Right cardiac atrium (tissue), 5 donors: ENCODE measurements at regions not wholly inside any gene's neighbourhood (a gene's known extent, or its start where the extent isn't known, plus 50 kb on each side); places are given as distances from the start of the nearest gene placed in this dataset.

Source experiments
- ATAC-seq, 2 donors: fragments of 200-7000 bp; cut with Tn5 transposase; one replicate each; pipeline versions ENCODE4 v1.8.0 to v1.9.1; 2020; ENCODE audit warnings: moderate library complexity in 2 of 2, mild to moderate bottlenecking in 1 of 2
- DNase-seq, 3 donors: peaks; one replicate each; pipeline ENCODE4 v3.0.0-alpha.2; 2020
- H3K27ac ChIP-seq: one replicate; pipeline ENCODE4 v1.5.1; 2013; ENCODE audit warnings: mild to moderate bottlenecking, low read length, control low read depth, moderate library complexity
- H3K27me3 ChIP-seq: one replicate; pipeline ENCODE4 v1.6.1; 2013; ENCODE audit not compliant: control insufficient read depth, insufficient read depth
- H3K4me1 ChIP-seq: one replicate; pipeline ENCODE4 v1.6.1; 2013; ENCODE audit warnings: low read length; ENCODE audit not compliant: control insufficient read depth, insufficient read depth
- H3K4me3 ChIP-seq: one replicate; pipeline ENCODE4 v1.5.1; 2013; ENCODE audit warnings: low read length, control low read depth
- H3K9me3 ChIP-seq: one replicate; pipeline ENCODE4 v1.6.1; 2013; ENCODE audit warnings: low read length; ENCODE audit not compliant: control insufficient read depth
- WGBS: extraction: QIAGEN DNeasy Blood & Tissue Kit; methylation state at CpG from one replicate; pipeline ENCODE4 v1.1.7; 2013; 5-methylcytosine and 5-hydroxymethylcytosine counted together
- intact Hi-C, 4 donors: fragments of 100-400 bp; cut with DNase I; formaldehyde crosslinking; loops; one replicate each; pipeline versions ENCODE4 v1.11.0 to v1.14.0; 2022 to 2023
- donor health status: healthy with polysubstance abuse.
- donor health status: DM: no; HTN: yes; CAD: no.
- donor health status: DM: no; HTN: no; CAD: no.
- donor health status: DM: no; HTN: yes; CAD: no; lungs with severe emphysema.
- donor health status: DM: yes; HTN: yes; CAD: no.

- intact Hi-C loops: no loop called here
- ATAC-seq (no peak), DNase-seq (no peak)
- H3K27ac ChIP-seq: no peak overlapping the region
- no peaks in the 10 kb centered on the region for H3K4me1 ChIP-seq
- 94% methylated on average over 3 of the region's 3 CpGs for WGBS
- no peak overlapping the region for H3K4me3 ChIP-seq
- H3K9me3 ChIP-seq: no peaks in the 10 kb centered on the region
- no peaks in the 10 kb centered on the region for H3K27me3 ChIP-seq
Observed at GRCh38 chr12:125775507-125775906, 710.3 kb downstream of the AACS start.

DNA sequence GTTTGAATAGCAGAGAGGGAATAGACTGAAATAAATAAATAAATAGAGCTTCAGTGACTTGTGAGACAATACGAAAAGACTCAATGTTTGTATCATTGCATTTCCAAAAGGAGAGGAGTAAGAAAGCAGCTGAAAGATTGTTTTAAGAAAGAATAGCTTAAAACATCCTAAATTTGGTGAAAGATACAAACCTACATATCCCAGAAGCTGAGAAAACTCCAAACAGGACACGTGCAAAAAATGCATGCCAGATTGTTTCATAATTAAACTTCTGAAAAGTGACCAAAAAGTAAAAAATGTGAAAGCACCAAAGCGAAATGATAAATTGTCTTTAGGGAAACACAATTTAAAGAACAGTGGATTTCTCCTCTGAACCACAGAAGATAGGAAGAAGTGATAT lies 711.0 kb downstream of the AACS start:
- intact Hi-C loops: no loop called here
- Histone ChIP-seq H3K4me3 (no peak overlapping the region), H3K27me3 (no peaks in the 10 kb centered on the region), H3K9me3 (no peaks in the 10 kb centered on the region), H3K4me1 (no peaks in the 10 kb centered on the region), H3K27ac (no peak overlapping the region)
- ATAC-seq (no peak), DNase-seq (no peak)
- WGBS: 79% methylated on average over 3 of the region's 3 CpGs

DNA sequence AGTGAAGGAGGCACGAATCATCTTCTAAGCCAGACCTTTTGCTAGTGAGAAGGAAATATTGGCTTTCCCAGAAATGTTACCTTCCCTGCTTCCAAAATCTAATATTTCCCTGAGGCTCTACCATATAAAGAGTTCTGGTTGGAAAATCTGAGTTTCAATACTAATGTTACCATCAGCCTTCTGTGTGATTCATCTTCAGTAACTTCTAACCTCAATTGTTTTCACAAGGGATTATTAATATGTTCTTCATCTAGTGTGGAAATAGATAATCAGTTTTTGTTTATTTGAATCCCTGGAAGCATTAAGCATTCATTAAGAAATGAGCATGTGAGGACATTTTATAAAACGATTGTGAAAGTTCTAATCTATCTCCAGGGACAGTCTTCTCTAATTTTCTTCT lies 720.9 kb downstream of the AACS start:
- 42% methylated on average over 2 of the region's 2 CpGs for WGBS

GRCh38 chr12:125794401-125794800 lies 729.2 kb downstream of the AACS start:
- Histone ChIP-seq H3K9me3 (no peaks in the 10 kb centered on the region), H3K27me3 (no peaks in the 10 kb centered on the region), H3K27ac (no peak overlapping the region), H3K4me3 (no peak overlapping the region), H3K4me1 (no peaks in the 10 kb centered on the region)
- WGBS: 50% methylated on average over 3 of the region's 3 CpGs
- ATAC-seq (no peak), DNase-seq (no peak)
- intact Hi-C loops: no loop called here

More for the DNA sequence above, 720.9 kb downstream of the AACS start:
- intact Hi-C loops: no loop called here
- DNase-seq: no peak
- Histone ChIP-seq H3K9me3 (no peaks in the 10 kb centered on the region), H3K27ac (no peak overlapping the region), H3K27me3 (no peaks in the 10 kb centered on the region), H3K4me3 (no peak overlapping the region), H3K4me1 (no peaks in the 10 kb centered on the region)
- ATAC-seq: no peak

GRCh38 chr12:125797421-125798175 lies 732.4 kb downstream of the AACS start:
- intact Hi-C loops: no loop called here
- H3K9me3 ChIP-seq: no peaks in the 10 kb centered on the region
- ATAC-seq (no peak), DNase-seq (no peak)
- no peaks in the 10 kb centered on the region for H3K4me1 ChIP-seq
- WGBS: 75% methylated on average over 4 of the region's 4 CpGs
- H3K4me3 ChIP-seq: no peak overlapping the region
- H3K27ac ChIP-seq: no peak overlapping the region
- H3K27me3 ChIP-seq: no peaks in the 10 kb centered on the region

DNA sequence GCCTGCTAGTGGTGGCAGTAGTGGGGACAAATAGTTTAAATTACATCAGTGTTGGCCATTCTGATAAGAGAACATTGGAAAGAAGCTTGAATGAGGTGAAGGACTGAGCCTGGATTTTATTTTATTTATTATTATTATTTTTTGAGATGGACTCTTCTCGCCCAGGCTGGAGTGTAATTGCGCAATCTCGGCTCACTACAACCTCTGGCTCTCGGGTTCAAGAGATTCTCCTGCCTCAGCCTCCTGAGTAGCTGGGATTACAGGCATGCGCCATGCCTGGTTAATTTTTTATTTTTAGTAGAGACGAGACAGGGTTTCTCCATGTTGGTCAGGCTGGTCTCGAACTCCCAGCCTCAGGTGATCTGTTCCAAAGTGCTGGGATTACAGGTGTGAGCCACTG lies 739.4 kb downstream of the AACS start:
- intact Hi-C loops: no loop called here
- Histone ChIP-seq H3K9me3 (no peaks in the 10 kb centered on the region), H3K27me3 (no peaks in the 10 kb centered on the region), H3K4me1 (no peaks in the 10 kb centered on the region), H3K27ac (no peak overlapping the region), H3K4me3 (no peak overlapping the region)
- WGBS: 85% methylated on average over 7 of the region's 7 CpGs
- ATAC-seq: no peak
- DNase-seq: no peak

GRCh38 chr12:125824276-125824675 lies 759.0 kb downstream of the AACS start:
- intact Hi-C loops: no loop called here
- WGBS: 90% methylated on average over 2 of the region's 2 CpGs

GRCh38 chr12:125835852-125836251 lies 770.6 kb downstream of the AACS start:
- no peaks in the 10 kb centered on the region for H3K27me3 ChIP-seq
- DNase-seq (no peak), ATAC-seq (no peak)
- H3K27ac ChIP-seq: no peak overlapping the region
- H3K4me1 ChIP-seq: no peaks in the 10 kb centered on the region
- no peak overlapping the region for H3K4me3 ChIP-seq
- H3K9me3 ChIP-seq: no peaks in the 10 kb centered on the region
- intact Hi-C loops: no loop called here
- WGBS: 61% methylated on average over 2 of the region's 2 CpGs

More at GRCh38 chr12:125824276-125824675, 759.0 kb downstream of the AACS start:
- DNase-seq: no peak
- no peaks in the 10 kb centered on the region for H3K27me3 ChIP-seq
- no peak overlapping the region for H3K27ac ChIP-seq
- no peak overlapping the region for H3K4me3 ChIP-seq
- ATAC-seq: no peak
- H3K4me1 ChIP-seq: no peaks in the 10 kb centered on the region
- H3K9me3 ChIP-seq: no peaks in the 10 kb centered on the region

DNA sequence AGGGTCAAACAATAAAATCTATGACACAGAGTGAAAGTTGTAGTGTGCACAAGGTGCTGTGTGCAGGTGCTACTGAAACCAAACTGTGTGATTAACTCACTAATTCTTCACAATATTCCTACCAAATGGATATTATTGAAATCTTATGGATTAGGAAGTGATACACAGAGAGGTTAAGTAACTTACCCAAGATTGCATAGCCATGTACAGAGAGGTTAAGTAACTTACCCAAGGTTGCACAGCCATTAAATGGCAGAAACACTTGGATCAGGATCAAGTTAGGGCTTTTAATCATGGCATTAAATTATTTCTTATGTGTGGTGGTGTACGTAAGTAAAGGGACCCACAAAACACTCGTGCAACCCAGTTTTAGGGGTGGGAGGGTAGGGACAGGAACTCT lies 771.4 kb downstream of the AACS start:
- 68% methylated on average over 2 of the region's 2 CpGs for WGBS
- no peaks in the 10 kb centered on the region for H3K9me3 ChIP-seq
- H3K4me3 ChIP-seq: no peak overlapping the region
- DNase-seq (no peak), ATAC-seq (no peak)
- H3K27ac ChIP-seq: no peak overlapping the region
- no peaks in the 10 kb centered on the region for H3K27me3 ChIP-seq
- intact Hi-C loops: no loop called here
- H3K4me1 ChIP-seq: no peaks in the 10 kb centered on the region

DNA sequence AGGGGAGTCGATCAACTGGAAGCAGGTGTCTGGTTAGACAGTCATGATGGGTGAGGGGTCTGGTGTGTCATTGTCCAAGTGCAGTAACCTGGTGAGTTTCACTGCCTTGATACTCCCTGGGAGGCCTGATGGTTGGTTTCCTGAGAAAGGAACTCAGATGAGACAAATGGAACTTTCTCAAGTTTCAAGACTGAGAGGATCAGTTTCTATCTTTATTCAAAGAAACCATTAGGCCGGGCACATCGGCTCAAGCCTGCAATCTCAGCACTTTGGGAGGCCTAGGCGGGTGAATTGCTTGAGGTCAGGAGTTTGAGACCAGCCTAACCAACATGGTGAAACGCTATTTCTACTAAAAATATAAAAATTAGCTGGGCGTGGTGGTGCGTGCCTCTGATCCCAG lies 776.1 kb downstream of the AACS start:
- no peak for DNase-seq

GRCh38 chr12:125852116-125852515 lies 786.9 kb downstream of the AACS start:
- Histone ChIP-seq H3K9me3 (no peaks in the 10 kb centered on the region), H3K4me3 (no peak overlapping the region), H3K27ac (no peak overlapping the region), H3K4me1 (no peaks in the 10 kb centered on the region), H3K27me3 (no peaks in the 10 kb centered on the region)
- intact Hi-C loops: no loop called here
- ATAC-seq (no peak), DNase-seq (no peak)
- WGBS: 78% methylated on average over 5 of the region's 5 CpGs

More for the DNA sequence above, 776.1 kb downstream of the AACS start:
- ATAC-seq: no peak
- intact Hi-C loops: no loop called here
- H3K4me3 ChIP-seq: no peak overlapping the region
- 79% methylated on average over 7 of the region's 7 CpGs for WGBS
- H3K9me3 ChIP-seq: no peaks in the 10 kb centered on the region
- no peaks in the 10 kb centered on the region for H3K27me3 ChIP-seq
- no peaks in the 10 kb centered on the region for H3K4me1 ChIP-seq
- no peak overlapping the region for H3K27ac ChIP-seq

- Histone ChIP-seq H3K27ac (no peak overlapping the region), H3K27me3 (no peaks in the 10 kb centered on the region), H3K9me3 (no peaks in the 10 kb centered on the region), H3K4me3 (no peak overlapping the region), H3K4me1 (no peaks in the 10 kb centered on the region)
- intact Hi-C loops: no loop called here
- ATAC-seq (no peak), DNase-seq (no peak)
- 81% methylated on average over 2 of the region's 2 CpGs for WGBS
Observed at GRCh38 chr12:125852679-125853078, 787.4 kb downstream of the AACS start.
